HL-60 (cell line): ENCODE measurements at regions not wholly inside any gene's neighbourhood (a gene's known extent, or its start where the extent isn't known, plus 50 kb on each side); places are given as distances from the start of the nearest gene placed in this dataset.

Experiments used
- DNase-seq, 2 experiments: peaks; one replicate each; pipeline ENCODE4 v3.0.0-alpha.2; 2010 to 2020; ENCODE audit warnings: low read depth in 1 of 2, low spot score in 1 of 2
- H3K27ac ChIP-seq: fragments of 250-450 bp; sonication (Bioruptor Pico); replicated peaks from 2 replicates; pipeline ENCODE4 v1.5.1; 2020; ENCODE audit warnings: mild to moderate bottlenecking, moderate library complexity
- H3K27me3 ChIP-seq: fragments of 250-450 bp; sonication (Bioruptor Pico); 2 replicates; pipeline ENCODE4 v1.5.1; 2021; ENCODE audit warnings: mild to moderate bottlenecking, moderate library complexity; ENCODE audit not compliant: insufficient read depth, poor library complexity, severe bottlenecking
- H3K4me3 ChIP-seq: replicated peaks from 2 replicates; pipeline ENCODE4 v1.5.1; 2011; ENCODE audit warnings: mild to moderate bottlenecking, control low read depth, low read length; ENCODE audit not compliant: insufficient read depth
- GABPA ChIP-seq: IDR thresholded peaks from 2 replicates; pipeline ENCODE4 v1.6.1; 2012; ENCODE audit warnings: low read depth
- POLR2AphosphoS5 ChIP-seq: IDR thresholded peaks from 2 replicates; pipeline ENCODE4 v1.6.1; 2012; ENCODE audit warnings: low read depth
- SPI1 ChIP-seq: IDR thresholded peaks from 2 replicates; pipeline ENCODE4 v1.6.1; 2012; ENCODE audit warnings: low read depth, mild to moderate bottlenecking, borderline replicate concordance
- TF ChIP-seq, protein P1 (sequence below): IDR thresholded peaks from one replicate; pipeline ENCODE4 v1.5.1; 2011; ENCODE audit warnings: low read length, control low read depth, inconsistent platforms; ENCODE audit not compliant: insufficient read depth
- TF ChIP-seq, protein P2 (sequence below): IDR thresholded peaks from 2 replicates; pipeline ENCODE4 v1.6.1; 2012; ENCODE audit warnings: low read depth; ENCODE audit not compliant: insufficient replicate concordance

DNA sequence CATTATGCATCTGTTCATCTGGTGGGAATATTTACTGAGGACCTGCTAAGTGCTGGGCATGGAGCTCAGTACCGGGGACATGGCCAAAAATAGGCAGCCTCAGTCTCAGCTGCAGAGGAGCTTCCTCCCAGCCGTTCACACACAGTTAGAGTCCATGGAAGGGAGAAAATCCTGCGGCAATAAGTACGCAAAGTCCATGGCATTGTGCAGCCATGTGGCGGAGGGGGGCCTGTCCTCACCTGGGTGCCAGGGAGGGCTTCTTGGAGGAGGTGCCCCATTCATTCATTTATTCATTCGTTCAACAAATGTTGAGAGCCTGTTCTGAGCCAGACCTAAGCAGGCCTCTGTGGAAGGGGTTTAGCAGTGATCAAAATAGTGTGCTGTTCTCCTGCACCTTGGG, 59.3 kb upstream of the ANO1 start:
- no peak for DNase-seq
- no peak overlapping the region for H3K4me3 ChIP-seq
- TF ChIP-seq POLR2AphosphoS5 (no peak), GABPA (no peak), SPI1 (no peak)
- TF ChIP-seq, protein P1, sequence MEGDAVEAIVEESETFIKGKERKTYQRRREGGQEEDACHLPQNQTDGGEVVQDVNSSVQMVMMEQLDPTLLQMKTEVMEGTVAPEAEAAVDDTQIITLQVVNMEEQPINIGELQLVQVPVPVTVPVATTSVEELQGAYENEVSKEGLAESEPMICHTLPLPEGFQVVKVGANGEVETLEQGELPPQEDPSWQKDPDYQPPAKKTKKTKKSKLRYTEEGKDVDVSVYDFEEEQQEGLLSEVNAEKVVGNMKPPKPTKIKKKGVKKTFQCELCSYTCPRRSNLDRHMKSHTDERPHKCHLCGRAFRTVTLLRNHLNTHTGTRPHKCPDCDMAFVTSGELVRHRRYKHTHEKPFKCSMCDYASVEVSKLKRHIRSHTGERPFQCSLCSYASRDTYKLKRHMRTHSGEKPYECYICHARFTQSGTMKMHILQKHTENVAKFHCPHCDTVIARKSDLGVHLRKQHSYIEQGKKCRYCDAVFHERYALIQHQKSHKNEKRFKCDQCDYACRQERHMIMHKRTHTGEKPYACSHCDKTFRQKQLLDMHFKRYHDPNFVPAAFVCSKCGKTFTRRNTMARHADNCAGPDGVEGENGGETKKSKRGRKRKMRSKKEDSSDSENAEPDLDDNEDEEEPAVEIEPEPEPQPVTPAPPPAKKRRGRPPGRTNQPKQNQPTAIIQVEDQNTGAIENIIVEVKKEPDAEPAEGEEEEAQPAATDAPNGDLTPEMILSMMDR, result no peak
- TF ChIP-seq, protein P2, sequence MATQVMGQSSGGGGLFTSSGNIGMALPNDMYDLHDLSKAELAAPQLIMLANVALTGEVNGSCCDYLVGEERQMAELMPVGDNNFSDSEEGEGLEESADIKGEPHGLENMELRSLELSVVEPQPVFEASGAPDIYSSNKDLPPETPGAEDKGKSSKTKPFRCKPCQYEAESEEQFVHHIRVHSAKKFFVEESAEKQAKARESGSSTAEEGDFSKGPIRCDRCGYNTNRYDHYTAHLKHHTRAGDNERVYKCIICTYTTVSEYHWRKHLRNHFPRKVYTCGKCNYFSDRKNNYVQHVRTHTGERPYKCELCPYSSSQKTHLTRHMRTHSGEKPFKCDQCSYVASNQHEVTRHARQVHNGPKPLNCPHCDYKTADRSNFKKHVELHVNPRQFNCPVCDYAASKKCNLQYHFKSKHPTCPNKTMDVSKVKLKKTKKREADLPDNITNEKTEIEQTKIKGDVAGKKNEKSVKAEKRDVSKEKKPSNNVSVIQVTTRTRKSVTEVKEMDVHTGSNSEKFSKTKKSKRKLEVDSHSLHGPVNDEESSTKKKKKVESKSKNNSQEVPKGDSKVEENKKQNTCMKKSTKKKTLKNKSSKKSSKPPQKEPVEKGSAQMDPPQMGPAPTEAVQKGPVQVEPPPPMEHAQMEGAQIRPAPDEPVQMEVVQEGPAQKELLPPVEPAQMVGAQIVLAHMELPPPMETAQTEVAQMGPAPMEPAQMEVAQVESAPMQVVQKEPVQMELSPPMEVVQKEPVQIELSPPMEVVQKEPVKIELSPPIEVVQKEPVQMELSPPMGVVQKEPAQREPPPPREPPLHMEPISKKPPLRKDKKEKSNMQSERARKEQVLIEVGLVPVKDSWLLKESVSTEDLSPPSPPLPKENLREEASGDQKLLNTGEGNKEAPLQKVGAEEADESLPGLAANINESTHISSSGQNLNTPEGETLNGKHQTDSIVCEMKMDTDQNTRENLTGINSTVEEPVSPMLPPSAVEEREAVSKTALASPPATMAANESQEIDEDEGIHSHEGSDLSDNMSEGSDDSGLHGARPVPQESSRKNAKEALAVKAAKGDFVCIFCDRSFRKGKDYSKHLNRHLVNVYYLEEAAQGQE, result no peak
- H3K27ac ChIP-seq, result no peak overlapping the region
- H3K27me3 ChIP-seq, result no peaks in the 10 kb centered on the region

DNA sequence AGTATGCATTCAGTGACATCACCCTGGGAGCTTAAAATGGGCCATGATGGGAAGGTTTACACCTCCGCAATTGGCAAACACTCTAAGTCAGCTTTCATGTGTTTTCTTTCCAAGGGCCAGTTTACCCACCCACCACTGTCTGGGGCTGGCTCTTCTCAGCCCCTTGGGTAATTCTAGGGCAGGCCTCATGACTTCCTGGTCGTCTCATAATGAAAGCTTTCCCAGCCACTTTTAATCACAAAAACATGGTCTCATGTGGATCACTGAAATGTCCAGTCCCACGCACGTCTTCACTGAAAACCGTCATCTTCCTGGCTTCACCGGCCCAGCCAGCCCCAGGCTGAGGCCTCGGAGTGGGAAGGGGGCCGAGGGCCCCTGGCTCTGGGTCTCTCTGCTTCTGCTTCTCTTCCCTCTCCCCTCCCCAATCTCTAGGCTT, 58.5 kb upstream of the ANO1 start:
- no peak for TF ChIP-seq GABPA
- no peak for DNase-seq
- H3K27ac ChIP-seq, result no peak overlapping the region
- no peak overlapping the region for H3K4me3 ChIP-seq
- H3K27me3 ChIP-seq, result no peaks in the 10 kb centered on the region

DNA sequence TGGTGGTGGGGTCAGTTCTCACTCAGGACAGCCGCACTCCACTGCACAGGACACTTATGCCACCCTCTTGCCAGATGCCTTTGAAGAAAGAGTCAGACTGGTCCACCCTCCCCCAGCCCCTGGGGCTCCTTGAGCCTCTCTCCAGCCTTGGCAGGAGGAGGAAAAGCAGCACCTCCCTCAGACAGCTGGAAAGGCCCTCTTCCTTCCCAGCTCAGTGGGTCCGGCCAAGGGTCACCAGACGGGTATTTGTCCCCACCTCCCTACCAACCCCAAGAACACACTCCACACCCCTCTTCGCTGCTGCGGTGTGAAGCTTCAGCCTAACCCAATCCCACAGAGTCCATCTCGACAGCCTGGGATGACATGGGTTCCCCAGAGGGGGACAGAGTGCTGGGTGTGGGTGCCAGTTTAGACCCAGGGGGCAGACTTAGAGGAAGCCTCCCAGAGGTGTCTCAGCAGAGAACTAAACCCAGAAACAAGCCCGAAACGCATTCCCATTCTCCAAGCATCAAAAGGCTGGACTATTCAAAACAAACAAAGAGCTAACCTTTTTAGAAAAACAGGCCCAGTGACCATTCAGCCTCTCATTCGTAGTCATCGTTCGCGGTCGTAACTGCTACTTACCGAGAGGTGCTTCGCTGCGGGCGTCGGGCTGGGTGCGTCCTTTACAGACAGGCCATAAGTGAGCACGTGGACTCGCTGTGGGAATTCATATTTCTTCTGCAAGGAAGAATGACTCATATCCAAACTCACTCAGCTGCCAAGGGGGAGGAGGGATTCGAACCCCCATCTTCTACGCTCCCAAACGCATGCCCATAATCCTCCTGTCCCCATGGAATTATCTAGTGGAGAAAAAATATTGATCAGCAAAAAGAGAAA, 57.5 kb upstream of the ANO1 start:
- Histone ChIP-seq H3K27me3 (no peaks in the 10 kb centered on the region), H3K27ac (no peak overlapping the region), H3K4me3 (no peak overlapping the region)
- no peak for TF ChIP-seq SPI1
- TF ChIP-seq GABPA, result no peak
- TF ChIP-seq, protein P2, result no peak
- TF ChIP-seq POLR2AphosphoS5, result no peak
- TF ChIP-seq, protein P1, result no peak
- DNase-seq, result no peak

DNA sequence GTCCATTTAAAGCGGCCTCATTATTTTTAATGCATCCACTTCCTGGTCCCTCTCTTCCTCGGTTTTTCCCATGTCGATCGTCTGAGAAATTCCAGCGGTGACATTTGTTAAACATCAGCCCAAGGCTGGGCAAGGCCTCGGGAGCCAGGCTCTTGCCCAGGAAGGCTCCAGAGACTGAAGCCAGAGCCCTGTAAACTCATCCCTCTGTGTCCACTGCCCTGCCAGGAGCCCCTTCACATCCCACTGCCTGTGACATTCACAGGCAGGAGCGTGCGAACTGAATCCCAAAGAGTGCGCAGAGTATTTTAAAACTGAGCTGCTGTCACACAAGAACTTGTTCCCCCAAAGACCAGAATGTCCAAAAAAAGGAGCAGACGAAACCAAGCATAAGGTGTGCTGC, 56.5 kb upstream of the ANO1 start:
- TF ChIP-seq SPI1 (no peak), POLR2AphosphoS5 (no peak), GABPA (no peak)
- TF ChIP-seq, protein P1, result no peak
- TF ChIP-seq, protein P2, result no peak
- no peaks in the 10 kb centered on the region for H3K27me3 ChIP-seq
- no peak overlapping the region for H3K27ac ChIP-seq
- no peak for DNase-seq
- no peak overlapping the region for H3K4me3 ChIP-seq
